ENCODE measurements at regions not wholly inside any gene's neighbourhood (a gene's known extent, or its start where the extent isn't known, plus 50 kb on each side); places are given as distances from the start of the nearest gene placed in this dataset.

DNA sequence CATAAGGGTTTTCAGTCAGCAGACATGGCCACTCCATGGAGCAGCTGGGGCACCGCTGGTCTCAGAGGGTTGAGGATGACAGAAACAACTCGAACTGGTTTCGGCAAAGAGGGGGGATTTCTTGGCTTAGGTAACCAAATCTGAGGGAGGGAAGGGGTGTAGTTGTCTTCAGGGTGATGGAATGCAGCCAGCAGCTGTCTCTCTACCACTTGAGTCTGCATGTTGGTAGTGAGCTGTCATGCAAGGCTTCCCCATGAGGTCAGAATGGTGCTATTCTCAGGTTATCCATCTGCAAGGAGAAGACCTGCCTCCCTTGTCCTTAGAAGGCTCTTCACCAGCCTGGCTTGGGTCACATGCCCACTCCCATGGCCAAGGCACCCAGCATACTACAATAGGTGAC, 55.6 kb upstream of the PEG3 start:
- TF ChIP-seq, protein P1, sequence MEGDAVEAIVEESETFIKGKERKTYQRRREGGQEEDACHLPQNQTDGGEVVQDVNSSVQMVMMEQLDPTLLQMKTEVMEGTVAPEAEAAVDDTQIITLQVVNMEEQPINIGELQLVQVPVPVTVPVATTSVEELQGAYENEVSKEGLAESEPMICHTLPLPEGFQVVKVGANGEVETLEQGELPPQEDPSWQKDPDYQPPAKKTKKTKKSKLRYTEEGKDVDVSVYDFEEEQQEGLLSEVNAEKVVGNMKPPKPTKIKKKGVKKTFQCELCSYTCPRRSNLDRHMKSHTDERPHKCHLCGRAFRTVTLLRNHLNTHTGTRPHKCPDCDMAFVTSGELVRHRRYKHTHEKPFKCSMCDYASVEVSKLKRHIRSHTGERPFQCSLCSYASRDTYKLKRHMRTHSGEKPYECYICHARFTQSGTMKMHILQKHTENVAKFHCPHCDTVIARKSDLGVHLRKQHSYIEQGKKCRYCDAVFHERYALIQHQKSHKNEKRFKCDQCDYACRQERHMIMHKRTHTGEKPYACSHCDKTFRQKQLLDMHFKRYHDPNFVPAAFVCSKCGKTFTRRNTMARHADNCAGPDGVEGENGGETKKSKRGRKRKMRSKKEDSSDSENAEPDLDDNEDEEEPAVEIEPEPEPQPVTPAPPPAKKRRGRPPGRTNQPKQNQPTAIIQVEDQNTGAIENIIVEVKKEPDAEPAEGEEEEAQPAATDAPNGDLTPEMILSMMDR (IDR thresholded peaks at IDR 0.05) = no peak
- TF ChIP-seq POLR2A (IDR thresholded peaks at IDR 0.05) = no peak

Data from body of pancreas (tissue), 4 donors.